ENCODE measurements at regions not wholly inside any gene's neighbourhood (a gene's known extent, or its start where the extent isn't known, plus 50 kb on each side); places are given as distances from the start of the nearest gene placed in this dataset.

GRCh38 chr20:57809149-57809548 is 99.3 kb upstream of the PMEPA1 start:
- H3K27ac ChIP-seq (ENCODE audit: low read depth, low read length): no peak overlapping the region
- peaks cover 8% of the 10 kb centered on the region for H3K4me1 ChIP-seq (ENCODE audit: control insufficient read depth, insufficient read depth, low read length)
- Mint-ChIP-seq H3K27me3 (ENCODE audit: insufficient read depth) (no peaks in the 10 kb centered on the region), H3K36me3 (ENCODE audit: low read depth) (no peaks in the 10 kb centered on the region), H3K4me1 (peaks cover 19% of the 10 kb centered on the region), H3K4me3 (no peak overlapping the region), H3K9me3 (no peaks in the 10 kb centered on the region), H3K27ac (no peak overlapping the region)
- H3K36me3 ChIP-seq (ENCODE audit: control insufficient read depth, insufficient read depth, low read length): no peaks in the 10 kb centered on the region
- 86 to 92% methylated on average over 1 to 5 of the region's 5 CpGs for WGBS, 2 experiments (ENCODE audit: insufficient coverage in 1 of 2, insufficient read length in 1 of 2)
- no peak overlapping the region for H3K4me3 ChIP-seq (ENCODE audit: low read length)
- no peak for DNase-seq
- H3K9me3 ChIP-seq (ENCODE audit: control insufficient read depth, low read length): no peaks in the 10 kb centered on the region
- TF ChIP-seq CTCF (conservative IDR thresholded peaks at IDR 0.05): no peak
- no peaks in the 10 kb centered on the region for H3K27me3 ChIP-seq (ENCODE audit: control insufficient read depth, insufficient read depth, low read length, poor library complexity, severe bottlenecking)
- H3K9ac ChIP-seq (ENCODE audit: extremely low read depth, low read length, poor library complexity, severe bottlenecking): no peak overlapping the region

DNA sequence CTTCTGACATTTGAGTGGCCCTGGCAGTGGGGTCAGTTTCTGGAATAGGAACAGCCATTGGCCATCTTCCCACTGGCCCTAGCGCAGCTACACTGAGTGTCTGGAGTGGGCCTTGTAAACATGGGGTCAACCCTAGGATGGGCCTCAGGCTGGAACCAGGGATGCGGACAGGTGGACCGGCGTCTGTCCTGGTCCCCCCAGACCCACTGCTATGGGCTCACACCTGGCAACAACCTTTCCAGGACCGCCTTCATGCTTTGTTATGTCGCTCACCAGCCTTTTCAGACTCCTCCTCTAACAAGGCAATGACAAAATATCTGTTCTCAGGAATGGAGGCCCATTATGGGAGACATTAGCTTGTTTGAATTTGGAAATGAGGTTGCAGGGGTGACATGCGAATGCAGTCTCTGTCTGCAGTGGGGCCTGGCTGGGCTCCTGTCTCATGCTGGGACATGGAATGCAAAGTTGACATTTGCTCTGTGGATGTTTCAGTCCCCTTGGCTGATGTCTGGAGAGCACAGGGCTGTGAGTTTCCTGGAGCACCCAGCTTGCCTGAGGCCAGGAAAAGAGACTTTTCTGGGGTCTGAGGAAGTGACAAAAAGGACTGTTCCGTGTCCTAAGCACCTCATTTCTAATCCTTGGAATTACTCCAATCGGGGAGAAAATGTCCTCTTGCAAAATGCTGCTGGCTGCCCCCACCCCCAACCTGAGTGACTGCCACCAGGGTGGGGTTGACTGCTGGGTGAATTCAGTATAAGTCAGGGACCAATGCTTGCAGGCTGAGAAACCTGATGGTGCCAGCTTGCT is 98.7 kb upstream of the PMEPA1 start:
- H3K9me3 Mint-ChIP-seq: no peaks in the 10 kb centered on the region
- no peak overlapping the region for H3K4me3 Mint-ChIP-seq
- WGBS, 2 experiments (ENCODE audit: insufficient coverage in 1 of 2, insufficient read length in 1 of 2): 76 to 86% methylated on average over 4 to 9 of the region's 9 CpGs
- H3K27me3 ChIP-seq (ENCODE audit: control insufficient read depth, insufficient read depth, low read length, poor library complexity, severe bottlenecking): no peaks in the 10 kb centered on the region
- no peak overlapping the region for H3K4me3 ChIP-seq (ENCODE audit: low read length)
- peak overlapping the region; percentile 21 for H3K27ac ChIP-seq (ENCODE audit: low read depth, low read length)
- no peak overlapping the region for H3K9ac ChIP-seq (ENCODE audit: extremely low read depth, low read length, poor library complexity, severe bottlenecking)
- no peaks in the 10 kb centered on the region for H3K36me3 Mint-ChIP-seq (ENCODE audit: low read depth)
- TF ChIP-seq CTCF (conservative IDR thresholded peaks at IDR 0.05): no peak
- no peaks in the 10 kb centered on the region for H3K36me3 ChIP-seq (ENCODE audit: control insufficient read depth, insufficient read depth, low read length)
- DNase-seq: no peak
- no peaks in the 10 kb centered on the region for H3K27me3 Mint-ChIP-seq (ENCODE audit: insufficient read depth)
- peaks cover 14% of the 10 kb centered on the region for H3K4me1 ChIP-seq (ENCODE audit: control insufficient read depth, insufficient read depth, low read length)
- peaks cover 26% of the 10 kb centered on the region for H3K4me1 Mint-ChIP-seq
- H3K9me3 ChIP-seq (ENCODE audit: control insufficient read depth, low read length): no peaks in the 10 kb centered on the region
- H3K27ac Mint-ChIP-seq: no peak overlapping the region

- no peak for TF ChIP-seq CTCF (conservative IDR thresholded peaks at IDR 0.05)
- H3K9me3 ChIP-seq (ENCODE audit: control insufficient read depth, low read length): no peaks in the 10 kb centered on the region
- DNase-seq: no peak
- H3K4me1 ChIP-seq (ENCODE audit: control insufficient read depth, insufficient read depth, low read length): peaks cover 14% of the 10 kb centered on the region
- no peak overlapping the region for H3K27ac ChIP-seq (ENCODE audit: low read depth, low read length)
- Mint-ChIP-seq H3K4me1 (peaks cover 27% of the 10 kb centered on the region), H3K4me3 (no peak overlapping the region), H3K27me3 (ENCODE audit: insufficient read depth) (no peaks in the 10 kb centered on the region), H3K27ac (no peak overlapping the region), H3K36me3 (ENCODE audit: low read depth) (no peaks in the 10 kb centered on the region), H3K9me3 (no peaks in the 10 kb centered on the region)
- H3K9ac ChIP-seq (ENCODE audit: extremely low read depth, low read length, poor library complexity, severe bottlenecking): no peak overlapping the region
- H3K27me3 ChIP-seq (ENCODE audit: control insufficient read depth, insufficient read depth, low read length, poor library complexity, severe bottlenecking): no peaks in the 10 kb centered on the region
- WGBS, 2 experiments (ENCODE audit: insufficient coverage in 1 of 2, insufficient read length in 1 of 2): 89 to 96% methylated on average over 6 to 11 of the region's 11 CpGs
- H3K4me3 ChIP-seq (ENCODE audit: low read length): no peak overlapping the region
- H3K36me3 ChIP-seq (ENCODE audit: control insufficient read depth, insufficient read depth, low read length): no peaks in the 10 kb centered on the region
Observed at GRCh38 chr20:57807401-57808263, 97.8 kb upstream of the PMEPA1 start.

All from endodermal cell (in vitro differentiated cells).